SK-N-SH (cell line): ENCODE measurements at regions not wholly inside any gene's neighbourhood (a gene's known extent, or its start where the extent isn't known, plus 50 kb on each side); places are given as distances from the start of the nearest gene placed in this dataset.

Experiments used
- CTCF ChIA-PET: fragments of 300-600, 350-600 bp; formaldehyde crosslinking; extraction: SDS; loops from one replicate; lab custom pipeline; 2021; lab: Yijun Ruan, JAX
- POLR2A ChIA-PET: fragments of 350-600 bp; sonication (Branson Sonifier 250); formaldehyde crosslinking; extraction: SDS; loops from one replicate; lab custom pipeline; 2020; ENCODE audit warnings: antibody characterized with exemption, inconsistent platforms; lab: Yijun Ruan, JAX
- DNase-seq: peaks from one replicate; pipeline ENCODE4 v3.0.0; 2012
- H2AFZ ChIP-seq: fragments of 200-600 bp; sonication (generic); 2 replicates; pipeline ENCODE4 v1.8.1; 2016; ENCODE audit warnings: antibody characterized with exemption, mild to moderate bottlenecking, low read depth
- H3F3A ChIP-seq: fragments of 200-600 bp; sonication (generic); replicated peaks from 2 replicates; pipeline ENCODE3; 2016; ENCODE audit warnings: antibody characterized with exemption, mild to moderate bottlenecking; ENCODE audit not compliant: insufficient read depth
- H3K27ac ChIP-seq, 2 experiments: fragments of 200-500 bp in 1 of 2; fragments of 200-600 bp in 1 of 2; sonication (Bioruptor generic) in 1 of 2; sonication (generic), shearing (Covaris generic) in 1 of 2; 2 replicates each; pipeline versions ENCODE4 v1.5.1 to v1.6.1; 2014 to 2016; ENCODE audit warnings: low read depth in 2 of 2, inconsistent platforms in 1 of 2, low read length in 1 of 2, mild to moderate bottlenecking in 1 of 2, mixed read lengths in 1 of 2
- H3K27me3 ChIP-seq: fragments of 200-600 bp; sonication (generic), shearing (Covaris generic); 2 replicates; pipeline ENCODE4 v1.6.1; 2016; ENCODE audit warnings: mixed run types; ENCODE audit not compliant: insufficient read depth
- H3K36me3 ChIP-seq, 2 experiments: fragments of 200-500 bp in 1 of 2; fragments of 200-600 bp in 1 of 2; sonication (Bioruptor generic) in 1 of 2; sonication (generic) in 1 of 2; replicated peaks in 1 of 2; 2 replicates each; pipeline versions ENCODE3 to v1.5.1; 2014 to 2016; ENCODE audit warnings: low read length in 1 of 2, mild to moderate bottlenecking in 1 of 2; ENCODE audit not compliant: insufficient read depth in 2 of 2, control insufficient read depth in 1 of 2
- H3K4me1 ChIP-seq, 2 experiments: fragments of 200-500 bp in 1 of 2; fragments of 200-600 bp in 1 of 2; sonication (Bioruptor generic) in 1 of 2; sonication (generic), shearing (Covaris generic) in 1 of 2; 2 replicates each; pipeline versions ENCODE4 v1.5.1 to v1.6.1; 2014 to 2016; ENCODE audit warnings: low read depth in 1 of 2, low read length in 1 of 2, mixed run types in 1 of 2; ENCODE audit not compliant: insufficient read depth in 2 of 2, control insufficient read depth in 1 of 2
- H3K4me2 ChIP-seq: fragments of 200-600 bp; sonication (generic), shearing (Covaris generic); 2 replicates; pipeline ENCODE4 v1.6.1; 2017; ENCODE audit warnings: mixed run types
- H3K4me3 ChIP-seq, 2 experiments: fragments of 200-500 bp in 1 of 2; fragments of 200-600 bp in 1 of 2; sonication (Bioruptor generic) in 1 of 2; sonication (generic), shearing (Covaris generic) in 1 of 2; 2 replicates each; pipeline versions ENCODE4 v1.5.1 to v1.8.1; 2014 to 2016; ENCODE audit warnings: low read depth in 2 of 2, inconsistent platforms in 1 of 2, low read length in 1 of 2, mild to moderate bottlenecking in 1 of 2, mixed read lengths in 1 of 2, moderate library complexity in 1 of 2
- H3K79me2 ChIP-seq: fragments of 200-600 bp; sonication (generic); 2 replicates; pipeline ENCODE4 v1.8.1; 2017; ENCODE audit warnings: mild to moderate bottlenecking; ENCODE audit not compliant: insufficient read depth
- H3K9ac ChIP-seq: fragments of 200-600 bp; sonication (generic); 2 replicates; pipeline ENCODE4 v1.6.1; 2017; ENCODE audit warnings: mixed run types
- H3K9me2 ChIP-seq: fragments of 200-600 bp; sonication (generic); 2 replicates; pipeline ENCODE4 v1.6.1; 2017; ENCODE audit warnings: mixed run types
- H3K9me3 ChIP-seq: fragments of 200-600 bp; sonication (generic); 2 replicates; pipeline ENCODE4 v1.6.1; 2017; ENCODE audit warnings: mixed run types, mild to moderate bottlenecking, moderate library complexity
- H4K20me1 ChIP-seq: fragments of 200-600 bp; sonication (generic); 2 replicates; pipeline ENCODE4 v1.6.1; 2017; ENCODE audit warnings: mild to moderate bottlenecking, mixed run types; ENCODE audit not compliant: insufficient read depth
- CHD2 ChIP-seq: fragments of 150-350 bp; IDR thresholded peaks from 2 replicates; pipeline ENCODE4 v1.6.1; 2018; ENCODE audit warnings: low read length; ENCODE audit not compliant: partially characterized antibody
- ELF1 ChIP-seq: IDR thresholded peaks from 2 replicates; pipeline ENCODE4 v1.4.0; 2012
- FOSL2 ChIP-seq: IDR thresholded peaks from 2 replicates; pipeline ENCODE4 v1.4.0; 2012; ENCODE audit warnings: low read depth, mild to moderate bottlenecking, moderate library complexity, borderline replicate concordance
- FOXJ3 ChIP-seq: sonication (generic); formaldehyde crosslinking; IDR thresholded peaks from 2 replicates; pipeline ENCODE4 v1.5.1; 2020; ENCODE audit warnings: mild to moderate bottlenecking, missing genetic modification reagents
- FOXM1 ChIP-seq: IDR thresholded peaks from 2 replicates; pipeline ENCODE4 v1.4.0; 2012; ENCODE audit warnings: low read depth, mild to moderate bottlenecking
- GATA2 ChIP-seq: sonication (generic); formaldehyde crosslinking; IDR thresholded peaks from 2 replicates; pipeline ENCODE4 v1.5.0; 2020; ENCODE audit warnings: mild to moderate bottlenecking, missing genetic modification reagents
- NFIC ChIP-seq: IDR thresholded peaks from 2 replicates; pipeline ENCODE4 v1.4.0; 2012; ENCODE audit warnings: borderline replicate concordance
- NRF1 ChIP-seq: IDR thresholded peaks from 2 replicates; pipeline ENCODE4 v1.6.1; 2012; ENCODE audit warnings: low read depth, mild to moderate bottlenecking, low read length
- POLR2AphosphoS5 ChIP-seq: IDR thresholded peaks from 2 replicates; pipeline ENCODE4 v1.6.1; 2012; ENCODE audit warnings: low read depth, low read length
- RFX5 ChIP-seq: IDR thresholded peaks from 2 replicates; pipeline ENCODE4 v1.6.1; 2012; ENCODE audit warnings: mild to moderate bottlenecking, improper control_type of control experiment, low read length
- YY1 ChIP-seq: IDR thresholded peaks from 2 replicates; pipeline ENCODE4 v1.4.0; 2012; ENCODE audit warnings: low read depth, mild to moderate bottlenecking
- WGBS: methylation state at CpG from one replicate; pipeline ENCODE4 v1.1.6; 2017; ENCODE audit warnings: low lambda C conversion rate; 5-methylcytosine and 5-hydroxymethylcytosine counted together
- TF ChIP-seq, protein P1 (sequence below): IDR thresholded peaks from 2 replicates; pipeline ENCODE4; 2012
- TF ChIP-seq, protein P2 (sequence below): IDR thresholded peaks from 2 replicates; pipeline ENCODE4 v1.4.0; 2012; ENCODE audit warnings: low read depth, borderline replicate concordance
- TF ChIP-seq, protein P3 (sequence below): fragments of 150-350 bp; IDR thresholded peaks from 2 replicates; pipeline ENCODE4 v1.6.1; 2017; ENCODE audit warnings: antibody characterized with exemption, low read length, low read depth, borderline replicate concordance

DNA sequence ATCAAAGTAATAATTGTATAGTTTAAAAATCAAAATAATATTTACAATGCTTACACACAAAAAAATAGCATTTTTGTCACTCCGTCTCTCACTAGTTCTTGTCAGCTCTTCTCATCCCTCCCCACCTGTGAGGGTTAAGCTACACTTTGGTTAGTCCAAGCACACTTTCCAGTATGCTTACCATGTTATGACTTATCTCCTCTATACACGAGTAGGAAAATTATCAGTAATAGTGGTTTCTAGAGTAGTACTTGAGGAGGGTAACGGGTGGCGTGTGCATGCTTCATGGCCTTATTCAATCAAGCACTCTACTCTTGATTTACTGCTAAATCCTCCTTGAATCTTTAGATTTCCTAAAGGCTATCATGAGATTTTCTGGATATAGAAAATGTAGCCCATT is 443.7 kb downstream of the UTRN start:
- 81% methylated on average over 4 of the region's 4 CpGs for WGBS
- H3K4me1 ChIP-seq = peaks cover 0 to 6% of the 10 kb centered on the region in 2 experiments; a peak in 1 of 4 replicates
- TF ChIP-seq ELF1 (no peak), FOXJ3 (no peak), POLR2AphosphoS5 (no peak)
- TF ChIP-seq, protein P1, sequence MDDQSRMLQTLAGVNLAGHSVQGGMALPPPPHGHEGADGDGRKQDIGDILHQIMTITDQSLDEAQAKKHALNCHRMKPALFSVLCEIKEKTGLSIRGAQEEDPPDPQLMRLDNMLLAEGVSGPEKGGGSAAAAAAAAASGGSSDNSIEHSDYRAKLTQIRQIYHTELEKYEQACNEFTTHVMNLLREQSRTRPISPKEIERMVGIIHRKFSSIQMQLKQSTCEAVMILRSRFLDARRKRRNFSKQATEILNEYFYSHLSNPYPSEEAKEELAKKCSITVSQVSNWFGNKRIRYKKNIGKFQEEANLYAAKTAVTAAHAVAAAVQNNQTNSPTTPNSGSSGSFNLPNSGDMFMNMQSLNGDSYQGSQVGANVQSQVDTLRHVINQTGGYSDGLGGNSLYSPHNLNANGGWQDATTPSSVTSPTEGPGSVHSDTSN = no peak
- TF ChIP-seq, all 33 proteins: peak for 0
- H3K9ac ChIP-seq = no peak overlapping the region
- no peaks in the 10 kb centered on the region for H3K9me3 ChIP-seq
- H4K20me1 ChIP-seq = no peaks in the 10 kb centered on the region
- H3K36me3 ChIP-seq = peaks cover 4 to 6% of the 10 kb centered on the region in 2 experiments
- H3K9me2 ChIP-seq = no peaks in the 10 kb centered on the region
- no peak overlapping the region for H2AFZ ChIP-seq
- H3K79me2 ChIP-seq = no peaks in the 10 kb centered on the region
- H3F3A ChIP-seq = no peaks in the 10 kb centered on the region
- H3K27ac ChIP-seq = no peak overlapping the region
- no peak for DNase-seq
- H3K27me3 ChIP-seq = no peaks in the 10 kb centered on the region
- no peak overlapping the region for H3K4me2 ChIP-seq
- ChIA-PET CTCF (no interaction called here), POLR2A (no interaction called here)
- H3K4me3 ChIP-seq = no peak overlapping the region

DNA sequence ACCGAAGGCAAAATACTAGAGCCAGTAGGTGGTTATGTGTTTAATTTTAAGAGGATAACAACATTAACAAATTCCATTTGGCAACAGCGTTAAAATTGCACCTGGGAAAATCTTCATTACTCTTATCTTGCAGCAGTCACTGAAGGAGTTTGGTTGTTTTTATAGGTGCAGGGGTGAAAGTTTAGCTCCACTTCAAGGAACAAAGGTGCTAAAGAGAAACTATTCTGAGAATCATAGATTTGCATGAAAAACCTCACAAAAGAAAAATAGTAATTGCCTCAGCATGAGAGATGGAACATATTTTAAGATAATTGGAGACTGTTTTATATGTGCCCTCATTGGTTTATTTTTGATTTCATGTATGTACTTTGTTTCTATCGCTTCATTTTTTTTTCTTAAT is 444.4 kb downstream of the UTRN start:
- no peaks in the 10 kb centered on the region for H3K27me3 ChIP-seq
- peaks cover 0 to 6% of the 10 kb centered on the region in 2 experiments; a peak in 1 of 4 replicates for H3K4me1 ChIP-seq
- no peak overlapping the region for H3K4me2 ChIP-seq
- H3K79me2 ChIP-seq = no peaks in the 10 kb centered on the region
- H3K9me2 ChIP-seq = no peaks in the 10 kb centered on the region
- 83% methylated on average over 3 of the region's 3 CpGs for WGBS
- H3F3A ChIP-seq = no peaks in the 10 kb centered on the region
- H3K9ac ChIP-seq = no peak overlapping the region
- POLR2A ChIA-PET = no interaction called here
- no peaks in the 10 kb centered on the region for H4K20me1 ChIP-seq
- no peak overlapping the region for H3K4me3 ChIP-seq
- no peak for TF ChIP-seq NRF1
- TF ChIP-seq, protein P2, sequence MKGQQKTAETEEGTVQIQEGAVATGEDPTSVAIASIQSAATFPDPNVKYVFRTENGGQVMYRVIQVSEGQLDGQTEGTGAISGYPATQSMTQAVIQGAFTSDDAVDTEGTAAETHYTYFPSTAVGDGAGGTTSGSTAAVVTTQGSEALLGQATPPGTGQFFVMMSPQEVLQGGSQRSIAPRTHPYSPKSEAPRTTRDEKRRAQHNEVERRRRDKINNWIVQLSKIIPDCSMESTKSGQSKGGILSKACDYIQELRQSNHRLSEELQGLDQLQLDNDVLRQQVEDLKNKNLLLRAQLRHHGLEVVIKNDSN = no peak
- no peak for TF ChIP-seq GATA2 (CRISPR knock-in tag)
- TF ChIP-seq, protein P1 = no peak
- TF ChIP-seq RFX5 = no peak
- TF ChIP-seq FOSL2 = no peak
- no peak for TF ChIP-seq YY1
- no peak for TF ChIP-seq FOXM1
- TF ChIP-seq NFIC = no peak
- TF ChIP-seq, protein P3, sequence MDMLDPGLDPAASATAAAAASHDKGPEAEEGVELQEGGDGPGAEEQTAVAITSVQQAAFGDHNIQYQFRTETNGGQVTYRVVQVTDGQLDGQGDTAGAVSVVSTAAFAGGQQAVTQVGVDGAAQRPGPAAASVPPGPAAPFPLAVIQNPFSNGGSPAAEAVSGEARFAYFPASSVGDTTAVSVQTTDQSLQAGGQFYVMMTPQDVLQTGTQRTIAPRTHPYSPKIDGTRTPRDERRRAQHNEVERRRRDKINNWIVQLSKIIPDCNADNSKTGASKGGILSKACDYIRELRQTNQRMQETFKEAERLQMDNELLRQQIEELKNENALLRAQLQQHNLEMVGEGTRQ = no peak
- no peak for TF ChIP-seq CHD2
- CTCF ChIA-PET = no interaction called here
- DNase-seq = no peak
- H2AFZ ChIP-seq = no peak overlapping the region
- peaks cover 4 to 6% of the 10 kb centered on the region in 2 experiments for H3K36me3 ChIP-seq
- H3K27ac ChIP-seq = no peak overlapping the region
- no peaks in the 10 kb centered on the region for H3K9me3 ChIP-seq
